Liver (tissue), 8 donors: ENCODE measurements at regions not wholly inside any gene's neighbourhood (a gene's known extent, or its start where the extent isn't known, plus 50 kb on each side); places are given as distances from the start of the nearest gene placed in this dataset.

ENCODE experiments used
- DNase-seq: peaks from one replicate; pipeline ENCODE4 v3.0.0-alpha.2; 2017; ENCODE audit warnings: low spot score
- H3K27ac ChIP-seq, 2 donors: one replicate each; pipeline ENCODE4 v1.7.0; 2013; ENCODE audit warnings: inconsistent platforms in 2 of 2, low read length in 2 of 2, control low read depth in 1 of 2, low read depth in 1 of 2, mild to moderate bottlenecking in 1 of 2
- H3K27me3 ChIP-seq, 4 donors: one replicate each; pipeline versions ENCODE4 v1.6.1 to v1.7.0; 2013; ENCODE audit warnings: low read length in 3 of 4, inconsistent platforms in 1 of 4, mild to moderate bottlenecking in 1 of 4, moderate library complexity in 1 of 4; ENCODE audit not compliant: control insufficient read depth in 4 of 4, insufficient read depth in 4 of 4
- H3K36me3 ChIP-seq, 4 donors: one replicate each; pipeline versions ENCODE4 v1.6.1 to v1.7.0; 2013; ENCODE audit warnings: low read length in 3 of 4, mild to moderate bottlenecking in 3 of 4, low read depth in 1 of 4, moderate library complexity in 1 of 4; ENCODE audit not compliant: control insufficient read depth in 4 of 4, insufficient read depth in 3 of 4
- H3K4me1 ChIP-seq, 4 donors: one replicate each; pipeline versions ENCODE4 v1.6.1 to v1.7.0; 2013; ENCODE audit warnings: low read length in 3 of 4, mild to moderate bottlenecking in 3 of 4, moderate library complexity in 1 of 4; ENCODE audit not compliant: control insufficient read depth in 4 of 4, insufficient read depth in 4 of 4
- H3K4me3 ChIP-seq, 3 donors: one replicate each; pipeline versions ENCODE4 v1.6.1 to v1.7.0; 2013; ENCODE audit warnings: low read length in 3 of 3, control low read depth in 1 of 3, low read depth in 1 of 3, mild to moderate bottlenecking in 1 of 3
- H3K9ac ChIP-seq, 2 donors: one replicate each; pipeline ENCODE4 v1.7.0; 2013; ENCODE audit warnings: low read length in 2 of 2, mild to moderate bottlenecking in 2 of 2, moderate library complexity in 2 of 2, control low read depth in 1 of 2, low read depth in 1 of 2
- H3K9me3 ChIP-seq, 4 donors: one replicate each; pipeline versions ENCODE4 v1.6.1 to v1.7.0; 2013; ENCODE audit warnings: low read length in 3 of 4; ENCODE audit not compliant: control insufficient read depth in 4 of 4
- EGR1 ChIP-seq, 2 donors: IDR thresholded peaks; 2 replicates each; pipeline ENCODE4 v1.6.1; 2016 to 2018; ENCODE audit warnings: antibody characterized with exemption in 2 of 2, low read depth in 2 of 2
- FOXA1 ChIP-seq: IDR thresholded peaks from 2 replicates; pipeline ENCODE4 v1.6.1; 2016; ENCODE audit warnings: antibody characterized with exemption
- GABPA ChIP-seq, 2 donors: IDR thresholded peaks in 1 of 2; conservative IDR thresholded peaks in 1 of 2; 2 replicates each; pipeline ENCODE4 v1.6.1; 2016; ENCODE audit warnings: antibody characterized with exemption in 2 of 2, mild to moderate bottlenecking in 1 of 2, moderate library complexity in 1 of 2
- HNF4A ChIP-seq, 2 donors: conservative IDR thresholded peaks; 2 replicates each; pipeline ENCODE4 v1.6.1; 2016; ENCODE audit warnings: antibody characterized with exemption in 2 of 2, mild to moderate bottlenecking in 2 of 2
- JUND ChIP-seq, 2 donors: IDR thresholded peaks; 2 replicates each; pipeline ENCODE4 v1.6.1; 2016; ENCODE audit warnings: antibody characterized with exemption in 2 of 2
- MAX ChIP-seq: IDR thresholded peaks from 2 replicates; pipeline ENCODE4 v1.6.1; 2016; ENCODE audit warnings: antibody characterized with exemption
- NR2F2 ChIP-seq: IDR thresholded peaks from 2 replicates; pipeline ENCODE4 v1.6.1; 2016; ENCODE audit warnings: antibody characterized with exemption
- RAD21 ChIP-seq, 2 donors: IDR thresholded peaks; 2 replicates each; pipeline ENCODE4 v1.6.1; 2016; ENCODE audit warnings: antibody characterized with exemption in 2 of 2, mild to moderate bottlenecking in 2 of 2
- SP1 ChIP-seq: IDR thresholded peaks from 2 replicates; pipeline ENCODE4 v1.6.1; 2018; ENCODE audit warnings: antibody characterized with exemption, mild to moderate bottlenecking
- TAF1 ChIP-seq: conservative IDR thresholded peaks from 2 replicates; pipeline ENCODE4 v1.6.1; 2016; ENCODE audit warnings: antibody characterized with exemption, mild to moderate bottlenecking
- YY1 ChIP-seq: IDR thresholded peaks from 2 replicates; pipeline ENCODE4 v1.6.1; 2016; ENCODE audit warnings: antibody characterized with exemption, mild to moderate bottlenecking
- WGBS: extraction: QIAGEN DNeasy Blood & Tissue Kit; methylation state at CpG from one replicate; pipeline ENCODE4 v1.1.7; 2013; 5-methylcytosine and 5-hydroxymethylcytosine counted together
- TF ChIP-seq, protein P1 (sequence below): IDR thresholded peaks from 2 replicates; pipeline ENCODE4 v1.6.1; 2016; ENCODE audit warnings: antibody characterized with exemption
- TF ChIP-seq, protein P2 (sequence below): fragments of 150-350 bp; IDR thresholded peaks from 2 replicates; pipeline ENCODE4 v1.5.1; 2017; ENCODE audit warnings: improper control_type of control experiment, low read depth, low read length; ENCODE audit not compliant: missing input control
- TF ChIP-seq, protein P3 (sequence below): IDR thresholded peaks from 2 replicates; pipeline ENCODE4 v1.6.1; 2016; ENCODE audit warnings: antibody characterized with exemption
- donor health status: healthy.
- donor health status: healthy.
- donor health status: healthy.
- donor health status: healthy.
- donor health status: healthy.

DNA sequence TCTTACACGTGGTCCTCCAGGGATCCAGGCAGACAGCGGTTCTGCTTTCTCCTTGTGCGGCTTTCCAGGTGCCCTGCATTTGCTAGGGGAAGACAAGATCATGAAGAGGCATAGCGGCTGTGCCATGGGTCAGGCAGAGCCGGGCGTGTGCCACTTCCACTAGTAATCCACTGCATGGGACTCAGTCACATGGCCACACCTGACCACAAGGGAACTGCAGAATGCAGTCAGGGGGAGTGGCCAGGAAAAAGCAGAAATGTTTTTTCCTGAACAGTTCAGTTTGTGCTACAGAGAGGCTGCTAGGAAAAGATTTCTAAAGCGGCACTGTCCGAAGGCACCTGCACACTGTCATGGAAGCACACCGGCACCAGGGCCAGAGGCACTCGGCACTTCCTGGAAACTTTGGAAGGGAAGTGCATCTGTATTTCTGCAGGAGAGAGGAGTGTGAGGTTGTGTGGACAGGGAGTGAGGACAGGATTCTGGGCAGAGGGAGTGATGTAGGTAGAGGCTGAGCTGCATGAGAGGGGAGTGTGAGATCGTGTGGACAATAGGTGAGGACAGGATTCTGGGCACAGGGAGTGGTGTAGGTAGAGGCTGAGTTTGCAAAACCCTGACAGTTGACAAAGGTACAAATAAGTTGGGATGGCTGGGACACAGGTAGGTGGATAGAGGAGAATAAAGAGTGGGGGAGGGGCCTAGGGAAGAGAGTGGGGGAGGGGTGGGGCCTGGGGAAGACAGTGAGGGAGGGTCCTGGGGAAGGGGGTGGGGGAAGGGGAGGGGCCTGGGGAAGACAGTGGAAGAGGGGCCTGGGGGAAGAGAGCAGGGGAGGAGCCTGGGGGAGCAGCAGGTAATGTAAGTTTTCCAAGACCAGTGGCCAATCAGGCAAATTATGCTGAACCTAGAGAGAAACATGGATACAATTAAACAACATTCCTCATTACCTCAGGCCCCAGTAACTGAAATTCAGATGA lies 1436.3 kb downstream of the TBC1D22A start:
- H3K36me3 ChIP-seq: no peaks in the 10 kb centered on the region
- H3K27ac ChIP-seq: no peak overlapping the region
- H3K27me3 ChIP-seq: peaks cover 0 to 2% (median 0%) of the 10 kb centered on the region in 4 donors
- no peak overlapping the region for H3K4me3 ChIP-seq
- H3K9me3 ChIP-seq: no peaks in the 10 kb centered on the region
- TF ChIP-seq, protein P1, sequence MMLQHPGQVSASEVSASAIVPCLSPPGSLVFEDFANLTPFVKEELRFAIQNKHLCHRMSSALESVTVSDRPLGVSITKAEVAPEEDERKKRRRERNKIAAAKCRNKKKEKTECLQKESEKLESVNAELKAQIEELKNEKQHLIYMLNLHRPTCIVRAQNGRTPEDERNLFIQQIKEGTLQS: no peak
- DNase-seq: no peak
- H3K9ac ChIP-seq: no peak overlapping the region
- no peaks in the 10 kb centered on the region for H3K4me1 ChIP-seq
- WGBS: 67% methylated on average over 11 of the region's 11 CpGs

- no peaks in the 10 kb centered on the region for H3K36me3 ChIP-seq
- WGBS: 69% methylated on average over 2 of the region's 2 CpGs
- H3K9me3 ChIP-seq: peaks cover 0 to 5% (median 2%) of the 10 kb centered on the region in 4 donors
- no peak overlapping the region for H3K27ac ChIP-seq
- no peak for TF ChIP-seq MAX
- TF ChIP-seq, protein P1: no peak
- peaks cover 0 to 8% (median 0%) of the 10 kb centered on the region in 4 donors for H3K27me3 ChIP-seq
- no peak for DNase-seq
- no peak overlapping the region for H3K9ac ChIP-seq
- no peaks in the 10 kb centered on the region for H3K4me1 ChIP-seq
- no peak overlapping the region for H3K4me3 ChIP-seq
Measured at GRCh38 chr22:48197189-48197690, 1434.8 kb downstream of the TBC1D22A start.

DNA sequence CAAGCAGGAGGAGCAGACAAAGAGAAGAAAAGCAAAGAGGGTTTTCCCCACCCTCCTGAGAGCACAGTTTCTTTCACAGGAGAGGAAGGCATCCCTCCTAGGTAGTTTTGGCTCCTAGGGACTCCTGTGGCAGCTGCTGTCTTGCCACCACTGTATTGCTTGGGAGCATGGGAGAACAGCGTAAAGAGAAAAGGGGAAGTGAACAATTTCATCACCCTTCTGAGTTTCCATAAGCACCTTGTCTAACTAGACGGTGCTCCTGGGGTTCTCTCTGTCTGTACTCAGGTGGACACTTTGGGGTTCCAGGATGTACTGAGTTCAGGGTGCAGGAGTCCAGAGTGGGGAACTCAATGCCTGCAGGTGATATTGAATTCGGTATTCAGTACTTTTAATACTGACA lies 1430.5 kb downstream of the TBC1D22A start:
- WGBS: 61% methylated on average over 3 of the region's 3 CpGs
- Histone ChIP-seq H3K4me1 (no peaks in the 10 kb centered on the region), H3K9me3 (peaks cover 2 to 5% (median 4%) of the 10 kb centered on the region in 4 donors), H3K27me3 (peaks cover 0 to 8% (median 2%) of the 10 kb centered on the region in 4 donors), H3K4me3 (no peak overlapping the region), H3K36me3 (no peaks in the 10 kb centered on the region), H3K9ac (no peak overlapping the region), H3K27ac (no peak overlapping the region)
- TF ChIP-seq MAX: no peak
- no peak for TF ChIP-seq TAF1
- no peak for TF ChIP-seq YY1
- no peak for TF ChIP-seq RAD21 (IDR thresholded peaks at IDR 0.05)
- TF ChIP-seq NR2F2: no peak
- TF ChIP-seq JUND (IDR thresholded peaks at IDR 0.05): no peak
- no peak for DNase-seq

DNA sequence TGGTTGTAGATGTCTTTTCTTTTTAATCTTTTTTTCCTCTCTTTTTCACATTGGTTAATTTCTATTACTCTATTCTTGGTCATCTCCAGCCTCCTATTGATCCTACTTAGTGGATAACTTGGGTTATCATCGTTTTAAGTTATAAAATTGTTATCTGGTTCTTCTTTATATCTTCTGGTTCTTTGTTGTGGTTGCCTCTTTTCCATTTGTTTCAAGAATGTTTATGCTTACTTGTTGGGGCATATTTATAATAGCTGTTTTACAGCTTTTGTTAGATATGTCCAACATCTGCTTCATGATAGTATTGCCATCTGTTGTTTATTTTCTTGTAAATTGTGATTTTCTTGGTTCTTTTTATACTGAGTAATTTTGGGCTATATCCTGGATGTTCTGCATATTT lies 1429.6 kb downstream of the TBC1D22A start:
- Histone ChIP-seq H3K27me3 (peaks cover 0 to 8% (median 2%) of the 10 kb centered on the region in 4 donors), H3K4me1 (no peaks in the 10 kb centered on the region), H3K4me3 (no peak overlapping the region), H3K36me3 (no peaks in the 10 kb centered on the region), H3K27ac (no peak overlapping the region), H3K9me3 (peaks cover 2 to 5% (median 4%) of the 10 kb centered on the region in 4 donors), H3K9ac (no peak overlapping the region)
- no peak for DNase-seq
- 37% methylated on average over 1 of the region's 1 CpG for WGBS
- TF ChIP-seq FOXA1 (no peak), SP1 (no peak), GABPA (IDR thresholded peaks at IDR 0.05 in 1 of 2, conservative IDR thresholded peaks at IDR 0.05 in 1 of 2) (no peak), EGR1 (IDR thresholded peaks at IDR 0.05; ENCODE audit: low read depth in 2 of 2) (no peak), HNF4A (conservative IDR thresholded peaks at IDR 0.05) (no peak)
- TF ChIP-seq, protein P2, sequence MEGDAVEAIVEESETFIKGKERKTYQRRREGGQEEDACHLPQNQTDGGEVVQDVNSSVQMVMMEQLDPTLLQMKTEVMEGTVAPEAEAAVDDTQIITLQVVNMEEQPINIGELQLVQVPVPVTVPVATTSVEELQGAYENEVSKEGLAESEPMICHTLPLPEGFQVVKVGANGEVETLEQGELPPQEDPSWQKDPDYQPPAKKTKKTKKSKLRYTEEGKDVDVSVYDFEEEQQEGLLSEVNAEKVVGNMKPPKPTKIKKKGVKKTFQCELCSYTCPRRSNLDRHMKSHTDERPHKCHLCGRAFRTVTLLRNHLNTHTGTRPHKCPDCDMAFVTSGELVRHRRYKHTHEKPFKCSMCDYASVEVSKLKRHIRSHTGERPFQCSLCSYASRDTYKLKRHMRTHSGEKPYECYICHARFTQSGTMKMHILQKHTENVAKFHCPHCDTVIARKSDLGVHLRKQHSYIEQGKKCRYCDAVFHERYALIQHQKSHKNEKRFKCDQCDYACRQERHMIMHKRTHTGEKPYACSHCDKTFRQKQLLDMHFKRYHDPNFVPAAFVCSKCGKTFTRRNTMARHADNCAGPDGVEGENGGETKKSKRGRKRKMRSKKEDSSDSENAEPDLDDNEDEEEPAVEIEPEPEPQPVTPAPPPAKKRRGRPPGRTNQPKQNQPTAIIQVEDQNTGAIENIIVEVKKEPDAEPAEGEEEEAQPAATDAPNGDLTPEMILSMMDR: no peak
- TF ChIP-seq, protein P3, sequence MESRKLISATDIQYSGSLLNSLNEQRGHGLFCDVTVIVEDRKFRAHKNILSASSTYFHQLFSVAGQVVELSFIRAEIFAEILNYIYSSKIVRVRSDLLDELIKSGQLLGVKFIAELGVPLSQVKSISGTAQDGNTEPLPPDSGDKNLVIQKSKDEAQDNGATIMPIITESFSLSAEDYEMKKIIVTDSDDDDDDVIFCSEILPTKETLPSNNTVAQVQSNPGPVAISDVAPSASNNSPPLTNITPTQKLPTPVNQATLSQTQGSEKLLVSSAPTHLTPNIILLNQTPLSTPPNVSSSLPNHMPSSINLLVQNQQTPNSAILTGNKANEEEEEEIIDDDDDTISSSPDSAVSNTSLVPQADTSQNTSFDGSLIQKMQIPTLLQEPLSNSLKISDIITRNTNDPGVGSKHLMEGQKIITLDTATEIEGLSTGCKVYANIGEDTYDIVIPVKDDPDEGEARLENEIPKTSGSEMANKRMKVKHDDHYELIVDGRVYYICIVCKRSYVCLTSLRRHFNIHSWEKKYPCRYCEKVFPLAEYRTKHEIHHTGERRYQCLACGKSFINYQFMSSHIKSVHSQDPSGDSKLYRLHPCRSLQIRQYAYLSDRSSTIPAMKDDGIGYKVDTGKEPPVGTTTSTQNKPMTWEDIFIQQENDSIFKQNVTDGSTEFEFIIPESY: no peak
